Ishikawa (cell line): ENCODE measurements at regions not wholly inside any gene's neighbourhood (a gene's known extent, or its start where the extent isn't known, plus 50 kb on each side); places are given as distances from the start of the nearest gene placed in this dataset.

Experiments used
- CEBPB ChIP-seq: IDR thresholded peaks from 2 replicates; pipeline ENCODE4 v1.6.1; 2012
- EGR1 ChIP-seq: IDR thresholded peaks from 2 replicates; pipeline ENCODE4 v1.6.1; 2012
- EP300 ChIP-seq: IDR thresholded peaks from 2 replicates; pipeline ENCODE4 v1.6.1; 2012; ENCODE audit warnings: borderline replicate concordance
- MAX ChIP-seq: IDR thresholded peaks from 2 replicates; pipeline ENCODE4 v1.6.1; 2012
- RAD21 ChIP-seq: IDR thresholded peaks from 2 replicates; pipeline ENCODE4 v1.6.1; 2012; ENCODE audit warnings: low read depth
- REST ChIP-seq: IDR thresholded peaks from 2 replicates; pipeline ENCODE4 v1.6.1; 2012; ENCODE audit warnings: low read depth, mild to moderate bottlenecking
- TAF1 ChIP-seq: IDR thresholded peaks from 2 replicates; pipeline ENCODE4 v1.6.1; 2012; ENCODE audit warnings: low read depth, mild to moderate bottlenecking
- TCF12 ChIP-seq: IDR thresholded peaks from 2 replicates; pipeline ENCODE4 v1.6.1; 2012; ENCODE audit warnings: low read depth
- TEAD4 ChIP-seq: IDR thresholded peaks from 2 replicates; pipeline ENCODE4 v1.6.1; 2012
- YY1 ChIP-seq: IDR thresholded peaks from 2 replicates; pipeline ENCODE4 v1.6.1; 2012; ENCODE audit warnings: low read depth
- ZBTB7A ChIP-seq: IDR thresholded peaks from 2 replicates; pipeline ENCODE4 v1.6.1; 2012; ENCODE audit warnings: low read depth

GRCh38 chr13:80483157-80483556 lies 142.2 kb upstream of the SPRY2 start:
- TF ChIP-seq YY1 (no peak), TAF1 (no peak), RAD21 (no peak), EP300 (no peak), MAX (no peak), TEAD4 (no peak), CEBPB (no peak), ZBTB7A (no peak), TCF12 (no peak), REST (no peak), EGR1 (no peak)
